ENCODE measurements at regions not wholly inside any gene's neighbourhood (a gene's known extent, or its start where the extent isn't known, plus 50 kb on each side); places are given as distances from the start of the nearest gene placed in this dataset.

- no peak overlapping the region for H3K27ac ChIP-seq
- H3K9me3 ChIP-seq: peaks cover 8 to 13% of the 10 kb centered on the region in 2 donors
- no peaks in the 10 kb centered on the region for H3K36me3 ChIP-seq
- intact Hi-C loops (cut with DNase I; ENCODE audit: low total_unique reads): no loop called here
- H3K4me1 ChIP-seq: no peaks in the 10 kb centered on the region
- no peak for TF ChIP-seq POLR2AphosphoS5 (IDR thresholded peaks at IDR 0.05)
- no peak for TF ChIP-seq CTCF (IDR thresholded peaks at IDR 0.05)
- TF ChIP-seq POLR2A (IDR thresholded peaks at IDR 0.05): no peak
- no peaks in the 10 kb centered on the region for H3K27me3 ChIP-seq
- no peak overlapping the region for H3K4me3 ChIP-seq
- no peak for DNase-seq (ENCODE audit: low spot score in 2 of 2)
Measured at GRCh38 chr4:22048323-22048722, 99.8 kb upstream of the KCNIP4 start.

DNA sequence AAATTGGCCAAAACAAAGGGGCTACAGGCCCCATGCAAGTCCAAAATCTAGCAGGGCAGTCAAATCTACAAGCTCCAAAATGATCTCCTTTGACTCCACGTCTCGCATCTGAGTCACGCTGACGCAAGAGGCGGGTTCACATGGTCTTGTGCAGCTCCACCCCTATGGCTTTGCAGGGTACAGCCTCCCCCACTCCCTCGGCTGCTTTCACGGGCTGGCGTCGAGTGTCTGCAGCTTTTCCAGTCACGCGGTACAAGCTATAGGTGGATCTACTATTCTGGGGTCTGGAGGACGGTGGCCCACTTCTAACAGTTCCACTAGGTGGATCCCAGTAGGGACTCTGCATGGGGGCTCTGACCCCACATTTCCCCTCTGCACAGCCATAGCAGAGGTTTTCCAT, 99.2 kb upstream of the KCNIP4 start:
- Histone ChIP-seq H3K27me3 (no peaks in the 10 kb centered on the region), H3K9me3 (peaks cover 8 to 13% of the 10 kb centered on the region in 2 donors), H3K4me3 (no peak overlapping the region), H3K36me3 (no peaks in the 10 kb centered on the region), H3K4me1 (no peaks in the 10 kb centered on the region), H3K27ac (no peak overlapping the region)
- intact Hi-C loops (cut with DNase I; ENCODE audit: low total_unique reads): no loop called here
- TF ChIP-seq CTCF (IDR thresholded peaks at IDR 0.05) (no peak), POLR2AphosphoS5 (IDR thresholded peaks at IDR 0.05) (no peak), POLR2A (IDR thresholded peaks at IDR 0.05) (no peak)
- no peak for DNase-seq (ENCODE audit: low spot score in 2 of 2)

DNA sequence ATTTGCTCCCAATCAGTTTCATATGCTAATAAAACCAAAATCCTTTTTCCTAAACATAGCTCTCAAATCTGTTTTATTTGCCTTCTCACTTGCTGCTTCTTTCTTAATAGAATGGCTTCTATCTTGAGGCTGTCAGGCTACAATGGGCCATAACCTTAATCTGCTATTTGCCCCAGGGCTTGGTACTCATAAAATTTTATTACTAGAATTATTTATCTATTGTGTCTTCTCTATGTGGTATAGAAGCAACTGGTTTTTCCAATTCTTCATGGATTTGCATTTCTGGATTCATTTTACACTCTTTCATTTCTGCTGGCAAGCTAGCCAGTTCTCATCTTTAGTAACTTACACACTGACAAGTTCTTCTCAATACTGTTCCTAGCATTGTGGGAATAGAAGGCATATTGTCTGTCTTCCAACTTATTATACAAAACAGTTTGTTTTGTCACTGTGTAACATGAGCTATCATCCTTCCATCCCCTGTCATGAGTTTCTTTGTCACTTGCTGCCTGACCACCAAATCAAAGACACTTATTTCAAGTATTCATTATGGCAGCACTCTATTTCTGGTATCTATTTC, 96.6 kb upstream of the KCNIP4 start:
- intact Hi-C loops (cut with DNase I; ENCODE audit: low total_unique reads): no loop called here
- H3K27me3 ChIP-seq: no peaks in the 10 kb centered on the region
- H3K27ac ChIP-seq: no peak overlapping the region
- no peaks in the 10 kb centered on the region for H3K4me1 ChIP-seq
- TF ChIP-seq CTCF (IDR thresholded peaks at IDR 0.05): no peak
- TF ChIP-seq POLR2A (IDR thresholded peaks at IDR 0.05): no peak
- no peak for TF ChIP-seq POLR2AphosphoS5 (IDR thresholded peaks at IDR 0.05)
- H3K36me3 ChIP-seq: no peaks in the 10 kb centered on the region
- H3K4me3 ChIP-seq: no peak overlapping the region
- H3K9me3 ChIP-seq: peaks cover 8 to 13% of the 10 kb centered on the region in 2 donors
- no peak for DNase-seq (ENCODE audit: low spot score in 2 of 2)

- no peaks in the 10 kb centered on the region for H3K27me3 ChIP-seq
- DNase-seq (ENCODE audit: low spot score in 2 of 2): no peak
- intact Hi-C loops (cut with DNase I; ENCODE audit: low total_unique reads): no loop called here
- peaks cover 0 to 6% of the 10 kb centered on the region in 2 donors for H3K9me3 ChIP-seq
- H3K4me3 ChIP-seq: no peak overlapping the region
- TF ChIP-seq CTCF (IDR thresholded peaks at IDR 0.05) (no peak), POLR2A (IDR thresholded peaks at IDR 0.05) (no peak), POLR2AphosphoS5 (IDR thresholded peaks at IDR 0.05) (no peak)
- no peaks in the 10 kb centered on the region for H3K4me1 ChIP-seq
- no peaks in the 10 kb centered on the region for H3K36me3 ChIP-seq
- no peak overlapping the region for H3K27ac ChIP-seq
Measured at GRCh38 chr4:22031423-22031822, 82.9 kb upstream of the KCNIP4 start.

GRCh38 chr4:22030881-22031280, 82.3 kb upstream of the KCNIP4 start:
- intact Hi-C loops (cut with DNase I; ENCODE audit: low total_unique reads): no loop called here

More at GRCh38 chr4:22030881-22031280, 82.3 kb upstream of the KCNIP4 start:
- H3K4me3 ChIP-seq: no peak overlapping the region
- peaks cover 0 to 6% of the 10 kb centered on the region in 2 donors for H3K9me3 ChIP-seq
- DNase-seq (ENCODE audit: low spot score in 2 of 2): no peak
- H3K27ac ChIP-seq: no peak overlapping the region
- no peaks in the 10 kb centered on the region for H3K36me3 ChIP-seq
- H3K27me3 ChIP-seq: no peaks in the 10 kb centered on the region
- no peaks in the 10 kb centered on the region for H3K4me1 ChIP-seq
- TF ChIP-seq CTCF (IDR thresholded peaks at IDR 0.05) (no peak), POLR2AphosphoS5 (IDR thresholded peaks at IDR 0.05) (no peak)
